GM12874 (cell line): ENCODE measurements at regions not wholly inside any gene's neighbourhood (a gene's known extent, or its start where the extent isn't known, plus 50 kb on each side); places are given as distances from the start of the nearest gene placed in this dataset.

Experiments
- TF ChIP-seq, protein P1 (sequence below): IDR thresholded peaks from 2 replicates; pipeline ENCODE4 v1.5.1; 2011; ENCODE audit warnings: low read depth, mild to moderate bottlenecking, control low read depth, low read length, moderate library complexity; ENCODE audit not compliant: insufficient read depth

DNA sequence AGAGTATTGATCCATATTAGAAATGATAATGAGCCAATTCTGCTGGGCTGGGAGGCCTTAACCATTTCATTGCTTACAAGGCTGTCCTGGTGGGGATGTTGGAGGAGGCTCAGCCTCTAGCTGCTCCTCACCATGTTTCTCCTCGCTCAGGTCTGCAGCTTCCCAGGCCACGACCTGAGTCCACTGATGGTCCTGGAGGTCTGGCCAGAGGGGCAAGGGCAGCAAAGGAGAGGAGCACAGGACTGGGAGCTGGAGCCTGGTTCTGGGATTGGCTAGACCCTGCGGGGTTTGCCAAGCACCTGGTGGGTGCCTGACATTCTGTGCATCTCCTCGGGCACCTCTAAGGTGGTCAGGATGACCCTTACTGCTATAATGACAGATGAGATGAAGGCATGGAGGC is 92.6 kb downstream of the KIF26A start:
- TF ChIP-seq, protein P1, sequence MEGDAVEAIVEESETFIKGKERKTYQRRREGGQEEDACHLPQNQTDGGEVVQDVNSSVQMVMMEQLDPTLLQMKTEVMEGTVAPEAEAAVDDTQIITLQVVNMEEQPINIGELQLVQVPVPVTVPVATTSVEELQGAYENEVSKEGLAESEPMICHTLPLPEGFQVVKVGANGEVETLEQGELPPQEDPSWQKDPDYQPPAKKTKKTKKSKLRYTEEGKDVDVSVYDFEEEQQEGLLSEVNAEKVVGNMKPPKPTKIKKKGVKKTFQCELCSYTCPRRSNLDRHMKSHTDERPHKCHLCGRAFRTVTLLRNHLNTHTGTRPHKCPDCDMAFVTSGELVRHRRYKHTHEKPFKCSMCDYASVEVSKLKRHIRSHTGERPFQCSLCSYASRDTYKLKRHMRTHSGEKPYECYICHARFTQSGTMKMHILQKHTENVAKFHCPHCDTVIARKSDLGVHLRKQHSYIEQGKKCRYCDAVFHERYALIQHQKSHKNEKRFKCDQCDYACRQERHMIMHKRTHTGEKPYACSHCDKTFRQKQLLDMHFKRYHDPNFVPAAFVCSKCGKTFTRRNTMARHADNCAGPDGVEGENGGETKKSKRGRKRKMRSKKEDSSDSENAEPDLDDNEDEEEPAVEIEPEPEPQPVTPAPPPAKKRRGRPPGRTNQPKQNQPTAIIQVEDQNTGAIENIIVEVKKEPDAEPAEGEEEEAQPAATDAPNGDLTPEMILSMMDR, result no peak

DNA sequence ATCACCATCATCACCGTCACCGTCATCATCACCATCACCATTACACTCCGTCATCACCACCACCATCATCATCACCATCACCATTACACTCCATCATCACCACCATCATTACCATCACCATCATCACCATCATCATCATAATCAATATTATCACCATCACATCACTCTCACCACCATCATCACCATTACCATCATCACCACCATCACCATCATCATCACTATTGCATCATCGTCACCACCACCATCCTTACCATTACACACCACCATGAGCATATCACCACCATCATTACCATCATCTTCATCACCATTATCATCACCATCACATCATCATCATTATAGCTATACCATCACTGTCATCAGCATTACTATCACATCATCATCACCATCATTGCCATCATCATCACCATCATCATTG is 93.7 kb downstream of the KIF26A start:
- TF ChIP-seq, protein P1, result no peak

DNA sequence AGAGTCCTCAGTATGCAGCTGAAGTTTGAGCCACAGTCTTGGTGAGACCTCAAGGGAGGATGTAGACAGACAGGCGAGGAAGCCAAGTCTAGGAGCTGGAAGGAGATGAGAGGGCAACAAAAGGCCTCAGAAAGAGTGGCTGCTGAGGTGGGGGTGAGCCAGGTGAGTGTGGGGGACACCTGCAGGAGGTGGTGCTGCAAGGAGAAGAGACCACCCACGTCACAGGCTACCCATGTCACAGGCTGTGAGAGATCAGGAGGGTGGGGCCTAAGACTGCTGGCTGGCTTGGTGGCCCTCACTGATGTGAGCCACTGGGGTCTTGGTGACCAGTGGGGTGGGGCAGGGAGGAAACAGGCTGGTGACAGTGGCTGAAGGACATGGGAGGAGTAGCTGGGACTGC is 97.3 kb downstream of the KIF26A start:
- TF ChIP-seq, protein P1, result no peak

DNA sequence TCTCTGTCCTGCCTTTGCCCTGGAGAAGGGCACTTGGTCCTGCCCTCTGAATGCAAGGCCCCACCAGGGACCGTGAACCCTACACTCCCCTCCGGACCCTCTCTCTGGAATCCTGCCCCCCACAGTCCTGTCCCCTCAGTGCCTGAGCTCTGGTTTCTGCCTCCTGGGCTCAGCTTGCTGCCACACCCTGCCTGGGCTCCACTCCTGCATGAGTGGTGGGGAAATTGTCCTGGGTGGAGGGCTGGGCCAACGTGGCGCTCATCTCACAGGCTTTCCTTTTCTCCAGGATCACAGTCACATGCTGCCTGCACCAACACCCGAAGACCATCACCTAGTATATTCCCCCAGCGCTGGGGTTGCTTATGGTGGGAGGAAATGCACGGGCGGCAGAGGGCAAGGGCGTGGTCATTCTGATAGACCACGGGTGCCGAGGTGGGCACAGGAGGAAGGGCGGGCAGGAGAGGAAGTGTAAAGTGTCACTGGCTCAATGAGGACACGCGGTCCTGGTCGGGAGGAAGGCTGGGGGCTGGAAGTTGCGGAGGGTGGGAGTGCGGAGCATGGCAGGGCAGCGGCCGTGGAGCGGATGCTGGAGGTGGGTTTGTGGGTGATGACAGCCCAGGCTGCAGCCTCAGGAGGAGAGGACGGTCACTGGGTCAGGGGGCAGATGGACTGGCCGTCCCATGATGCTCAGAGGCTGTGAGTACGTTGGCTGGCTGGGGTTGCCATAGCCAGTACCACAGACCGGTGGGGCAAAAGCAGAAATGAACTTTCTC is 99.5 kb downstream of the KIF26A start:
- TF ChIP-seq, protein P1, result no peak

DNA sequence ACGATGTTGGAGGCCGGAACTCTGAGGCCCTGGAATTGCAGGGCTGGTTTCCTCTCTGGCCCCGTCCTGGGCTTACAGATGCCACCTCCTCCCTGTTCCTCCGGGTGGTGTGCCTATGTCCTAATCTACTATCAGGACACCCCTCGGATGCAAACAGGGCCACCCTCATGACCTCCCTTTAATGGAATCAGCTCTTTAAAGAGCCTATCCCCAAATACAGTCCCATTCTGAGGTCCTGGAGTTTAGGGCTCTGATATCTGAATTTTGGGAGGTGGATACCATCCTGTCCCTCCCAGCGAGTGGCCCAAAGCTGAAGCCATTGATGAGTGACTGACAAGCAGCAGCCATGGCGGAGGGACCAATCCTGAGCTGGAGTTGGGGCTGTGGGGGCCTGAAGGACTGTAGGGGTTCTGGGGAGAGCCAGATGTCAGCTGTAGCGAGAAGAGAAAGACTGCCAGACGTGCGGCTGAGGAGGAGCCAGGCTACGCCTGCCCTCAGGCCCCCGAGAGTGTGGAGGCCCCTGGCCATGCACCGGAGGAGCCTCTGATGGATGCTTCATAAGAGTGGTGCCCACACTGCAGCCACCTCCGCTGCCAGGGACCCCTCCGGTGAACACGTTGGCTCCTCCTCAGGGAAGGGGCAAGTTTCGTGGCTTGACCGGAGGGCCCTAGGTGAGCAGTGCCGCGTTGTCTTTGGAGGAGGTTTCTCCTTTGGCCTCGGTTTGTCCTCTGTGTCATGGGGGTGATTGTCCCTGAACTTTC is 100.2 kb downstream of the KIF26A start:
- TF ChIP-seq, protein P1, result no peak

DNA sequence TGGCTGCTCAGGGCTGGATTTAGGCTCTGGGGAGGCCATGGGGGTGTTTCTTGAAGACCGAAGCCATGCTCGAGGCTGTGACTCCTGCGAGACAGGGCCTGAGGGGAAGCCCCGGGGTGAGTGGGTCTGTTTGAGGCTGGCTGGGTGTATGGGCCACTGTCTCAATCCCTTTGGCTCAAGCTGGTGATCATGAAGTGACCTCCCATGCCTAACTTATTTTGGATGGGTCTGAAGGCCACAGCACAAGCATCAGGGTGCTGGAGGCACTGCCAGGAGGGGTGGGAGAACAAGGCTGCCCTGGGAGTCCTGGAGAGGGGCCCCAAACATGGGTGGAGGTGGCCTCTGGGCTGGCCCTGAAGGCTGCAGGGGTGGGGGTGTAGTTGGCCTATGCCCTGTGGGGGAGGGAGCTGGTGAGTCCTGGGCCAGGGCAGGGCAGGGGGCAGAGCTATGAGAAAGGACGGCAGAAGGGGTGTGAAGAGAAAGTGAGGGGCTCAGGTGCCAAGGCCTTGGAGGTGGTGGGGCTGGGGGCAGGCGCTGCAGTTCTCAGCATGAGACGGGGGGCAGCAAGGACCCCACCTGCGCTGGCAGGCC is 100.9 kb downstream of the KIF26A start:
- TF ChIP-seq, protein P1, result no peak

DNA sequence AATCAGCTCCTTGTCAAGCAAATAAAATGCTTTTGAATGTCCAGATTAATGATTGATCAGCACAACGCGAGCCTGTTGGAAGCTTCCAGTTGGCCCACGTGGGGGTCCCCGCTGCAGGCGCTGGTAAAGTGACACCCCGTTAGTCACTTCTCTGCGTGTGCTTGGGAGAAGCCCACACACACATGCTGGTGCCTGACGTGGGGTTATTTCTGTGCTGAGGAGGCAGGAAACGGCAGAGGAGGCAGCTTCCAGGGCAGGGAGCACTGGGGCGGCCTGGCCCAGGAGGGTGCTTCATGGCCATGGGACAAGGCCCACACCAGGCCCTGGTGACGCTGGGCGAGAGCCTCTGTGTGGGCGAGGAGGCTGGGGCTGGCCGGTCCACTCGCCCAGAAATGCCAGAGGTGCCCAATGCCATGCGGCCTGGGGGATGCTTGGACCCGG is 101.5 kb downstream of the KIF26A start:
- TF ChIP-seq, protein P1, result no peak
